DND-41 (cell line): ENCODE measurements at regions not wholly inside any gene's neighbourhood (a gene's known extent, or its start where the extent isn't known, plus 50 kb on each side); places are given as distances from the start of the nearest gene placed in this dataset.

Source experiments
- ATAC-seq: fragments of 200-7000 bp; cut with Tn5 transposase; 3 replicates; pipeline ENCODE4 v1.9.1; 2021; ENCODE audit warnings: low read depth; ENCODE audit not compliant: insufficient read depth
- DNase-seq: peaks from one replicate; pipeline ENCODE4 v3.0.0-alpha.2; 2020
- H2AFZ ChIP-seq: 2 replicates; pipeline ENCODE4 v1.6.0; 2012; ENCODE audit warnings: low read depth, low read length
- H3K27ac ChIP-seq: 2 replicates; pipeline ENCODE4 v1.5.1; 2012; ENCODE audit warnings: low read length, inconsistent platforms
- H3K27me3 ChIP-seq: fragments of 200-600 bp; sonication (generic); 2 replicates; pipeline ENCODE4 v1.6.0; 2012; ENCODE audit warnings: low read length, mild to moderate bottlenecking, inconsistent platforms; ENCODE audit not compliant: insufficient read depth, poor library complexity
- H3K36me3 ChIP-seq: 2 replicates; pipeline ENCODE4 v1.5.1; 2012; ENCODE audit warnings: low read length, inconsistent platforms; ENCODE audit not compliant: insufficient read depth
- H3K4me1 ChIP-seq: 2 replicates; pipeline ENCODE4 v1.5.1; 2012; ENCODE audit warnings: mild to moderate bottlenecking, low read length; ENCODE audit not compliant: insufficient read depth
- H3K4me2 ChIP-seq: 2 replicates; pipeline ENCODE4 v1.6.0; 2012; ENCODE audit warnings: mild to moderate bottlenecking, moderate library complexity, low read length, inconsistent platforms; ENCODE audit not compliant: insufficient read depth
- H3K4me3 ChIP-seq, 2 experiments: fragments of 200-600 bp in 1 of 2; shearing (Covaris generic) in 1 of 2; 2 replicates each; pipeline ENCODE4 v1.5.1; 2012 to 2016; ENCODE audit warnings: inconsistent platforms in 2 of 2, low read length in 2 of 2, mild to moderate bottlenecking in 2 of 2, low read depth in 1 of 2, moderate library complexity in 1 of 2
- H3K79me2 ChIP-seq: 2 replicates; pipeline ENCODE4 v1.6.0; 2012; ENCODE audit warnings: low read length, inconsistent platforms; ENCODE audit not compliant: insufficient read depth
- H3K9ac ChIP-seq: 2 replicates; pipeline ENCODE4 v1.6.0; 2012; ENCODE audit warnings: low read depth, mild to moderate bottlenecking, inconsistent platforms, low read length, moderate library complexity
- H3K9me3 ChIP-seq: 2 replicates; pipeline ENCODE4 v1.5.1; 2012; ENCODE audit warnings: low read length, moderate library complexity, mild to moderate bottlenecking, inconsistent platforms; ENCODE audit not compliant: insufficient read depth, severe bottlenecking
- H4K20me1 ChIP-seq: 2 replicates; pipeline ENCODE4 v1.6.0; 2012; ENCODE audit warnings: low read length; ENCODE audit not compliant: insufficient read depth
- CTCF ChIP-seq: IDR thresholded peaks from 2 replicates; pipeline ENCODE4 v1.5.1; 2012; ENCODE audit warnings: borderline replicate concordance, low read length, moderate library complexity, mild to moderate bottlenecking; ENCODE audit not compliant: poor library complexity, severe bottlenecking; ENCODE audit errors: extremely low read depth
- EZH2 ChIP-seq: IDR thresholded peaks from 3 replicates; pipeline ENCODE4 v1.6.1; 2012; ENCODE audit warnings: borderline replicate concordance, low read depth, mild to moderate bottlenecking, moderate library complexity, low read length, inconsistent platforms; ENCODE audit not compliant: severe bottlenecking

DNA sequence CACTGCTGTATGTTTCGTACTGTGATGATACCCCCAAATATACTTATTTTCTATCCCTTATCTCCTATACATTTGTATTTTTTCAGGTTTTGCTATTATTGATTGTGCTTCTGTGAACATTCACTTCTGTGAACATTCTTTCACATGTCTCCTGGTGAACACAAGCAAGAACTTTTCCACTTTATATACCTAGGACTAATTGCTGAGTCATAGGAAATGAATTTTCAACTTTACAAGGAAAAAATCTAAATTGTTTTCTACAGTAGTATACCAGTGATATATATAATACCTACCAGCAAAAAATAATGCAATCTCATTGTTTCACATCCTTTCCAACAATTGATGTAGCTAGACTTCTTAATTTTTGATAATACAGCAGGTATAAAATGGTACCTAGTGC is 139.5 kb upstream of the MAGEB18 start:
- H3K9me3 ChIP-seq, result no peaks in the 10 kb centered on the region
- no peaks in the 10 kb centered on the region for H3K4me1 ChIP-seq
- H3K4me3 ChIP-seq, result no peak overlapping the region
- no peak for TF ChIP-seq EZH2
- TF ChIP-seq CTCF, result no peak
- H3K9ac ChIP-seq, result no peak overlapping the region
- H3K4me2 ChIP-seq, result no peak overlapping the region
- no peaks in the 10 kb centered on the region for H4K20me1 ChIP-seq
- no peak overlapping the region for H3K27ac ChIP-seq
- H3K36me3 ChIP-seq, result no peaks in the 10 kb centered on the region
- DNase-seq (no peak), ATAC-seq (no peak)
- H2AFZ ChIP-seq, result no peak overlapping the region
- H3K27me3 ChIP-seq, result no peaks in the 10 kb centered on the region
- no peaks in the 10 kb centered on the region for H3K79me2 ChIP-seq

DNA sequence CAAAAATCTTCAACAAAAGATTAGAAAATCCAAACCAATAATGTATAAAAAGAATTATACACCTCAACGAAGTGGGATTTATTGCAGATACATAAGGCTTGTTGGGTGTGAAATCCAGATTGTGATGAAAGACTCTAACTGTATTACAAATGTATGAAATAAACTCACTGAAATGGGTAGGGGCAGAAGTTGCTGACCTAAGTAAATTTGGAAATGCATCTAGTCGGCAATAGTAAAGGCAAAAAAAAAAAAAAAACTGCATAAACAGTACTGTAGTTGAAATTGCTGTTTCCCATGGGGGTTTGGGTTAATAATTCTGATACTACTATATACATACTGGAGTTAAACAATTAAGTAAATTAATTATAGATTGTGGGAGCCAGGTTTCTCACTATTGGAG is 130.7 kb upstream of the MAGEB18 start:
- DNase-seq (no peak), ATAC-seq (no peak)
- no peaks in the 10 kb centered on the region for H4K20me1 ChIP-seq
- H3K27ac ChIP-seq, result no peak overlapping the region
- no peak overlapping the region for H3K4me2 ChIP-seq
- no peaks in the 10 kb centered on the region for H3K9me3 ChIP-seq
- H2AFZ ChIP-seq, result no peak overlapping the region
- no peaks in the 10 kb centered on the region for H3K36me3 ChIP-seq
- H3K79me2 ChIP-seq, result no peaks in the 10 kb centered on the region
- H3K27me3 ChIP-seq, result no peaks in the 10 kb centered on the region
- TF ChIP-seq CTCF (no peak), EZH2 (no peak)
- H3K9ac ChIP-seq, result no peak overlapping the region
- no peaks in the 10 kb centered on the region for H3K4me1 ChIP-seq
- H3K4me3 ChIP-seq, result no peak overlapping the region

GRCh38 chrX:26008042-26008441 is 130.1 kb upstream of the MAGEB18 start:
- Histone ChIP-seq H2AFZ (no peak overlapping the region), H3K27me3 (no peaks in the 10 kb centered on the region), H3K4me2 (no peak overlapping the region), H3K27ac (no peak overlapping the region), H3K4me1 (no peaks in the 10 kb centered on the region), H4K20me1 (no peaks in the 10 kb centered on the region), H3K9me3 (no peaks in the 10 kb centered on the region), H3K36me3 (no peaks in the 10 kb centered on the region), H3K9ac (no peak overlapping the region), H3K4me3 (no peak overlapping the region), H3K79me2 (no peaks in the 10 kb centered on the region)
- TF ChIP-seq CTCF (no peak), EZH2 (no peak)
- DNase-seq, result no peak
- no peak for ATAC-seq

DNA sequence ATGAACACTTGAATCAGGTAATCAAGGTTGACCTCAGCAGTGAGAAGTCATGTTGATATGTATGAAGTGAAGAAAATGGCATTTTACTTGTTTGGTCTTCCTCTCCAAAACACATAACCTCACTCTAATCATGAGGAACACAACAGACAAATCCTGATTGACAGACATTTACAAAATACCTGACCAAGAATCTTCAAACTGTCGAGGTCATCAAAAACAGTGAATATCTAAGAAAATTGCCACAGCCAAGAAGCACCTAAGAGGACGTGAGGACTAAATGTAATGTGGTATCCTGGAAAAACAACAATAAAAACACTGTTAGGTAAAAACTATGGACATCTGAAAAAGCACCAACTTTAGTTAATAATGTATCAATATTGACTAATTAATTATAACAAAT is 129.5 kb upstream of the MAGEB18 start:
- Histone ChIP-seq H3K79me2 (no peaks in the 10 kb centered on the region), H3K9me3 (no peaks in the 10 kb centered on the region)

More for the DNA sequence above, 129.5 kb upstream of the MAGEB18 start:
- Histone ChIP-seq H2AFZ (no peak overlapping the region), H3K4me3 (no peak overlapping the region), H3K9ac (no peak overlapping the region), H3K27me3 (no peaks in the 10 kb centered on the region), H3K4me1 (no peaks in the 10 kb centered on the region), H4K20me1 (no peaks in the 10 kb centered on the region), H3K27ac (no peak overlapping the region), H3K36me3 (no peaks in the 10 kb centered on the region), H3K4me2 (no peak overlapping the region)
- ATAC-seq (no peak), DNase-seq (no peak)
- no peak for TF ChIP-seq EZH2
- TF ChIP-seq CTCF, result no peak
